ENCODE measurements at regions not wholly inside any gene's neighbourhood (a gene's known extent, or its start where the extent isn't known, plus 50 kb on each side); places are given as distances from the start of the nearest gene placed in this dataset.
"Not testable (repeated sequence)": the region's sequence is repeated elsewhere in the genome, so short reads cannot be mapped to it uniquely, and the experiment has no call there.

GRCh38 chr5:21024966-21025365, 1037.0 kb upstream of the CDH18 start:
- H3K4me3 ChIP-seq (ENCODE audit: low read depth, low read length): no peak overlapping the region
- in situ Hi-C loops (cut with HindIII; ENCODE audit: low sequenced_read_pairs): no loop called here
- no peak for DNase-seq (ENCODE audit: low read depth, low spot score)
- no peak for TF ChIP-seq CTCF (IDR thresholded peaks at IDR 0.05; ENCODE audit: low read depth, low read length)

- no peak for DNase-seq (ENCODE audit: low read depth, low spot score)
- in situ Hi-C loops (cut with HindIII; ENCODE audit: low sequenced_read_pairs): no loop called here
- no peak overlapping the region for H3K4me3 ChIP-seq (ENCODE audit: low read depth, low read length)
- no peak for TF ChIP-seq CTCF (IDR thresholded peaks at IDR 0.05; ENCODE audit: low read depth, low read length)
Observed at GRCh38 chr5:21013237-21013636, 1025.2 kb upstream of the CDH18 start.

GRCh38 chr5:21007781-21008180, 1019.8 kb upstream of the CDH18 start:
- DNase-seq (ENCODE audit: low read depth, low spot score): no peak
- H3K4me3 ChIP-seq (ENCODE audit: low read depth, low read length): no peak overlapping the region
- no peak for TF ChIP-seq CTCF (IDR thresholded peaks at IDR 0.05; ENCODE audit: low read depth, low read length)
- in situ Hi-C loops (cut with HindIII; ENCODE audit: low sequenced_read_pairs): no loop called here

- H3K4me3 ChIP-seq (ENCODE audit: low read depth, low read length); DNase-seq (ENCODE audit: low read depth, low spot score); in situ Hi-C loops (cut with HindIII; ENCODE audit: low sequenced_read_pairs): not testable (repeated sequence)
Observed at GRCh38 chr5:20988933-20989332, 1000.9 kb upstream of the CDH18 start.

- no peak for TF ChIP-seq CTCF (IDR thresholded peaks at IDR 0.05; ENCODE audit: low read depth, low read length)
- in situ Hi-C loops (cut with HindIII; ENCODE audit: low sequenced_read_pairs): no loop called here
- no peak overlapping the region for H3K4me3 ChIP-seq (ENCODE audit: low read depth, low read length)
- no peak for DNase-seq (ENCODE audit: low read depth, low spot score)
Observed at GRCh38 chr5:20985754-20986153, 997.8 kb upstream of the CDH18 start.

GRCh38 chr5:20974426-20974825, 986.4 kb upstream of the CDH18 start:
- in situ Hi-C loops (cut with HindIII; ENCODE audit: low sequenced_read_pairs): no loop called here
- TF ChIP-seq CTCF (IDR thresholded peaks at IDR 0.05; ENCODE audit: low read depth, low read length): no peak
- no peak overlapping the region for H3K4me3 ChIP-seq (ENCODE audit: low read depth, low read length)

GRCh38 chr5:20972419-20972925, 984.5 kb upstream of the CDH18 start:
- in situ Hi-C loops (cut with HindIII; ENCODE audit: low sequenced_read_pairs): no loop called here
- H3K4me3 ChIP-seq (ENCODE audit: low read depth, low read length): peak overlapping the region; percentile 27
- peak; percentile 57 for DNase-seq (ENCODE audit: low read depth, low spot score)
- peak; percentile 66 for TF ChIP-seq CTCF (IDR thresholded peaks at IDR 0.05; ENCODE audit: low read depth, low read length)

More at GRCh38 chr5:20974426-20974825, 986.4 kb upstream of the CDH18 start:
- DNase-seq (ENCODE audit: low read depth, low spot score): peak; percentile 38
